Frontal cortex (tissue), 3 donors: ENCODE measurements at regions not wholly inside any gene's neighbourhood (a gene's known extent, or its start where the extent isn't known, plus 50 kb on each side); places are given as distances from the start of the nearest gene placed in this dataset.
"Not testable (repeated sequence)": the region's sequence is repeated elsewhere in the genome, so short reads cannot be mapped to it uniquely, and the experiment has no call there.

Experiments used
- DNase-seq, 2 donors: peaks; one replicate each; pipeline ENCODE4 v3.0.0; 2012; ENCODE audit warnings: low spot score in 2 of 2
- FAIRE-seq: peaks from 2 replicates; lab custom pipeline; 2012; peaks lifted over from hg19 to GRCh38; lab: Jason Lieb, UNC
- donor health status: control.
- donor health status: control.
- donor health status: control.

DNA sequence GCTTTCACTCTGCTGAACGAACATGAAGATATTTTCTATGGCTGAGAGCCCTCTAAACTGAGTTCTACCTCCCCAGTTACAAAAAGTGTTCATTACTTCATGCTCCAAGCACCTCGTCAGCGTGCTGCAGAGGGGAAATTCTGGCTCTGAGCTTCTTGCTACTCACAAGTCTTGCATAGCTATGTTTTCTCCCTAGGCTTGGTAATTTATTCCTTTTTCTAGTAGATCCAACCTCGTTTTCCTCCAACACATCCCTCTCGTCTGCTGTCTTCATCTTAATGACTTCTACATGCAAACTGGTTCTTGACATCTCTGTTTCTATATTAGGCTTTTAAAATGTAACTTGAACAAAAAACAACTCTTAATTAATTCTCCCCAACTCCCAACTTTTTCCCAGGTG, 1034.5 kb downstream of the REEP3 start:
- DNase-seq (no peak), FAIRE-seq (no peak)

DNA sequence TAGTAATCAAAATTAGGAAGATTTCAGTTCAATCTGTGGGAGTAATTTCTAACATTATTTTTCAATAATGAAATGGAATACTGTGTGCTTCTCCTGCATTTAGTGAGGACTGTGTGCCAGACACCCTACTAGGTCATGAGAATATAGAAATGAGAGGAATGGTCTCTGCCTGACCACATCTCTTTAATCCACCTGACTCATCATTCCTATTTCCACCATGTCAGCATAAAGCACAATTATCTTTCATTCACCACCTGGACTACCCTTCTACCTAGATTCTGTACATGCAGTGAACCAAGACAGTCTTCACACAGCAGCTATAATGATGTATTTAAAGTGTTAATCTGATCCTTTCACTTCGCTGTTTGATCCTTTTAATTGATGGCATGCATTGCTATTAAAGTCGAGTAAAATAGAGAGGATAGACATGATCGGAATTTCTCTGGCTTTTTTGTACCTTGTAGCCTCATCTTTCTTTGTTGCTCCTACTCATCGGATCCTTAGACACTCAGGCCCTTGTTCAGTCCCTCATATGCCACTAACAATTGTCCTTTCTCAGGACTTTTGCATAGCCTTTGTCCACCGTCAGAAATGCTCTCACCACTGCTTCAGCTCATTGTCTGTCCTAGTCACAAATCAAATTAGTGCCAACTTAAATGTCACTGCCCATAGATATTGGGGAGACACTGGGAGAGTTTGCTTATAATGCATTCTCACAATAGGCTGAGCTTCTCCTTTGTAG, 1037.1 kb downstream of the REEP3 start:
- FAIRE-seq = peak; percentile 76
- DNase-seq = peak in 1 of 2 donors; percentile 26

DNA sequence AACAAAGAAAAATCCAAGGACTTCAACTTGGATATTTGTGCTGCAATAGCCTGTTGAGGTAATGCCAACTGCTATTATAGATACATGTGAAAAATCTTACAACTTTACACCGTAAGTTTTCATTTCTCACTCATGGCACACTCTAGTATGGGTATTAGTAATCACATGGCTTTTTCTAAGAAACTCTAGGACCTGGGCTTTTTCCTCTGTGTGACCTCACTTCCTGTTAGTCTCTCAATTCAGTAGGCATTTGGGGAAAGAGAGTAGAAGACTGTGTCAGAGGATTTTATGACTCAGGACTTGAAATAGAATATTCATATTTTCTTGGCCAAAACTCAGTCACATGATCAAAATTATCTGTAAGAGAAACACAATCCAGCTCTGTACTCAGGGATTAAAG, 1049.9 kb downstream of the REEP3 start:
- DNase-seq (no peak), FAIRE-seq (no peak)

DNA sequence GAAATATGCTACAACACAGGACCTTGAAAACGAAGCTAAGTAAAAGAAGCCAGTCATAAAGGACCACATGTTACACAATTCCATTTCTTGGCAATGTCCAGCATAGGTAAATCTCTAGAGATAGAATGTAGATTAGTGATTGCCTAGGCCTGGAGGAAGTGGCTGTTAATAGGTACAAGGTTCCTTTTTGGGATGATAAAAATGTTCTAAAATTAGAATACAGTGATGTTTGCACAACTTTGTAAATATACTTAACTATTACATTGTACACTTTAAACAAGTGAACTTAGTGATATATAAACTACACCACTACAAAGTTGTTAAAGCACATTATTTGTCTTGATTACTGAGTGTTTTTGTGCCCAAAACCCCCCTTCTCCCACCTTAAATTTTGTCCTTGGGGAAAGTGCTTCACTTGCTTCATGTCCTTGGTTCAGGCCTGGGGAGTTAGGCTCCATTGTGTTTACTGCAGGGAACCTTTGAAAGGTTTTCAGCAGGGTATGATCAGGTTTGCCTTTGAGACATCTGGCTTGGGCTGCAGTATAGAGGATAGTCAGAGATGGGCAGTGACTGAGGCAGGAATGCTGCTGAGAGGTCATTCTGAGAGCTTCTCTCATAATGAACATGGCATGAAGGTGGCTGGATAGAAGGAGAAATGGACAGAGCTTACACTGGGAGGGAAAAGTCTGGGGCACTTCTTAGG, 1052.6 kb downstream of the REEP3 start:
- DNase-seq (no peak), FAIRE-seq (no peak)

DNA sequence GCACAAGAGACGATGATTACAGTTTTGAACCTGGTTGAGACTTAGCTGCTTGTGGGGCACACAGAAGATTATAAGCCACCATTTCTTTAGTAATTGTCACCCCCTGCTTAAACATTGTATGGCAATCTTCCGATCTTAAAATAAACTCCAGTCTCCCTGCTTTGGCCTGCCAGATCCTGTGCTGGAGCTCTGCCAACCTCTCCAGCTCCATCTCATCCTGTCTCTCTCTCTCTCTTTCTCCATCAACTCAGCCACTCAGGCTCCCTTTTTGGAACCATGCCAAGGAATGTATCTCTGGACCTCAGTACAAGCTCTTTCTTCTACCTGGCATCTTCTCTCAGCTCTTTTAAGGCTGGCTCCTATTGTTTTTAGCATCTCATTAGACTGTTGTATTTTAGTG, 1053.2 kb downstream of the REEP3 start:
- no peak for FAIRE-seq
- no peak for DNase-seq

DNA sequence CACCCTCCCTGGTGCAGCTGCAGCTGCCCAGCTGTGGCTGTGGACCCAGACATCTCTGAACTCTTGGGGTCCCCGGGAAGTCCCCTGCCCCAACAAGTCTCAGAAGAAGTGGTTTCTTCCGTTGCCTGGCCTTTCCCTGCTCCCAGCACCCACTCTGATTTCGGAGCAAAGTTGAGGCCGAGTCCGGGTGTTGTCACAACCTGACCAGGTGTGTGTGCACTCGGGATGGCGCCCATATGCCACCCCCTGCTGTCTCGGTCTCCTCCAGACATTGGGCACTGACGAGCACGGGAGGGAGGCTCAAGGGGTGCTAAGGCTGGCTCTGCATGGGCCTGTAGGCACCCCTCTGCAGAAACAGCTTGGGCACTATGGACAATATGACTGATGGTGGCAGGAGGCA, 1055.3 kb downstream of the REEP3 start:
- DNase-seq (no peak), FAIRE-seq (no peak)

DNA sequence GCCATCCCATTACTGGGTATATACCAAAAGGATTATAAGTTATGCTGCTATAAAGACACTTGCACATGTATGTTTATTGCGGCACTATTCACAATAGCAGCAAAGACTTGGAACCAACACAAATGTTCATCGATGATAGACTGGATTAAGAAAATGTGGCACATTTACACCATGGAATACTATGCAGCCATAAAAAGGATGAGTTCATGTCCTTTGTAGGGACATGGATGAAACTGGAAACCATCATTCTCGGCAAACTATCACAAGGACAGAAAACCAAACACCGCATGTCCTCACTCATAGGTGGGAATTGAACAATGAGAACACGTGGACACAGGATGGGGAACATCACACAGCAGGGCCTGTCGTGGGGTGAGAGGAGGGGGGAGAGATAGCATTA, 1057.6 kb downstream of the REEP3 start:
- not testable (repeated sequence) for FAIRE-seq

DNA sequence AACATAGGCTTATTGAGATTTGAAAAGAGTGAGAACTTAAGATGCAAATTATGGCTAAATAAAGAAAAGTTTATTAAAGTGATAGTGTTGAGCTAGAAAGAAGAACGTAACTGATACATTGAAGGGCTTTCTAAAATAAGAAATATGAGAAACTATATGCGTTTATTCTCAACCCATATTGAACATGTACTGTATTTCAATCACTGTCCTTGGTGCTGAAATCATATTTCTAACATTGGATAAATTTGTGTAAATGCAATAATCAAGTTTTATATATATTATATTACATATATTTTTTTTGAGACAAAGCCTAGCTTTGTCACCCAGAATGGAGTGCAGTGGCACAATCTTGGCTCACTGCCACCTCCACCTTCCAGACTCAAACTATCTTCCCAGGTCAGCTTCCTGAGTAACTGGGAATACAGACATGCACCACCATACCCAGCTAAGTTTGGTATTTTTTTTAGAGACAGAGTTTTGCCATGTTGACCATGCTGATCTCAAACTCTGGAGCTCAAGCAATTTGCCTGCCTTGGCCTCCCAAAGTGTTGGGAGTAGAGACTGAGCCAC, 1065.8 kb downstream of the REEP3 start:
- FAIRE-seq = no peak

More for the DNA sequence above, 1057.6 kb downstream of the REEP3 start:
- not testable (repeated sequence) for DNase-seq

DNA sequence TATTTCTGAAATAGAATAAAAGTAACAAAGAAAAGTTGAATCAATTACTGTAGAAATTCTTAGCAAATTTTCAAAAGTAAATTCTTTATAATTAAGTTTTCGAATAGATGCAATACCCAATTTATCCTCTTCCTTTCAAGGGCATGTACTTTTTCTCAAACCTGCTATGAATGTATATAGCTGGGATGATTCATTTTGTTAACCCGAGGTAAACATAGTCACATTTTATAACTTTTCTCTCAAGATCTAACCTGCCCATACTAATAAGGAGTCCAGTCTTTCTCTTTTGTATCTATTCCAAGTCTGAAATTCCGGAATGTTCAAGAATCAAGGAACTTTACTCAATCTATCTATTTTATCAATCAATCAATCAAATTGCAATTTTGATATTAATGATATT, 1072.9 kb downstream of the REEP3 start:
- DNase-seq = no peak
- FAIRE-seq = peak; percentile 26

More for the DNA sequence above, 1065.8 kb downstream of the REEP3 start:
- no peak for DNase-seq

DNA sequence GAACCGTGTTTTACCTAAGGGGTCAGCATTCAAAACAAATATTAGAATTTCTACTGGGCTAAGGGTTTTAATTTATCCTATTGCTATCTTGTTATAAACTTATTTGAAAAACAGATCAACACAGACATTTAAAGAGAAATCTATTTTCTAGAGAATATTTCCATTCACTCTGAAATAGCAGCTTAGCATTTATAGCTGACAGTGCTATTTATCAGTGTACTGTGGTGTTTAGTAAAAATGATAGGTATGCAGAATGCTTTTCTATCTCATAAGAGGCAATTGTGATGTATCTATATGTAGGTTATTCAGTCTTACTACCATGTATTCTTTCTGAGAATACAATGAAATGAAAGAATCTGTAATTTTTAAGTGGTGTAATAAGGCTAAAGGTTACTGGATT, 1077.4 kb downstream of the REEP3 start:
- no peak for FAIRE-seq

DNA sequence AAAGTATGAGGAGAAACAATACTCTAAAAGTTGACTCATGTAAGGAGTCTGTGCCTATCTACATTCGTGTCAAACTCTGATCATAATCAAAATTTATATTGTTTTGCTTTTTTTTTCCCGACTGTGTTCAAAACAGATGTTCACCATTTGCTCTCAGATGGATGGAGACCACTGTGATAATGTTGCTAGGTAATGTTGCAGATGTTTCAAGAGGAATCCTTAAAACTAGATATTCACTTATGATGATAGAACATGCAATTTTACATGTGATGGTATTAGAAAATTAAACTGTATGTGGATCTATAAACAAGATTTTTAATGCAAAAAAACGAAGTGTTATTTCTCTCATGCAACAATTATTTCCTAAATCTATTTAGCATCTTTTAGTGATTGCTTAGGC, 1080.1 kb downstream of the REEP3 start:
- DNase-seq (no peak), FAIRE-seq (no peak)

More for the DNA sequence above, 1077.4 kb downstream of the REEP3 start:
- no peak for DNase-seq

DNA sequence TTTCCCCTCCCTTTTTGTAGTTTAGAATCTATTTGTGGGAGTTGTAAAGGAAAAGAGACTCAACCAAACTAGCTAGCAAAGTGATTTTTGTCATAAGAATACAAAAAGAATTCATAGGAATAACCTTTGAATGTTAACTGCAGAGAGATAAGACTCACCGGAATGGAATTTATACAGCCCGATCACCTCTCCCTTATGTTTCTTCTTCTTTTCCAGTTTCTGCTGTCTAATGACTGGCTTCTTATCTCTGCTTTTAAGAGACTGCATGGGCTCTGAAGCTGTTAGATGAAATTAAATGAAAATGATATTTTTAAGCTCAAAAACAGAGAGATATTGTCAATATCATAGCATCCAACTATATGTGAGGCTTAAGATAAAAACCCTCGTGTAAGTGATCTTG, 1095.9 kb downstream of the REEP3 start:
- DNase-seq = no peak
- FAIRE-seq = no peak

DNA sequence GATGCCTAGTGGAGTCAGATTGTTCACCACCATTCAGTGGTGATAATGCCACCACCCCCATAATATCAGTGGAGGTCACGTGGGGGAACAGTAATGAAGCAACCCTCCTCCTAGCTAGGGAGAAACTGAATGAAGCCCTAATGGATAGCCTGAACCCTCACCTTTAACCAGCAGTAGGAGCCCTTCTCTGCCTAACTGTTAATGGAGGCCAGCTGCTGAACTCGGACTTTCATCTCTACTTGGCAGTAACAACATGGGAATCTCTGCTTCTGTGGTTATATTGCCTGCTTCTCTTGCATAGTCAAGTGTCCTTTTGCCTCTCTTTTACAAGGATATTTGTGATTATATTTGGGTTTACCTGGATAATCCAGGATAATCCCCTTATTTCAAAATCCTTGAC, 1097.9 kb downstream of the REEP3 start:
- DNase-seq (no peak), FAIRE-seq (no peak)

DNA sequence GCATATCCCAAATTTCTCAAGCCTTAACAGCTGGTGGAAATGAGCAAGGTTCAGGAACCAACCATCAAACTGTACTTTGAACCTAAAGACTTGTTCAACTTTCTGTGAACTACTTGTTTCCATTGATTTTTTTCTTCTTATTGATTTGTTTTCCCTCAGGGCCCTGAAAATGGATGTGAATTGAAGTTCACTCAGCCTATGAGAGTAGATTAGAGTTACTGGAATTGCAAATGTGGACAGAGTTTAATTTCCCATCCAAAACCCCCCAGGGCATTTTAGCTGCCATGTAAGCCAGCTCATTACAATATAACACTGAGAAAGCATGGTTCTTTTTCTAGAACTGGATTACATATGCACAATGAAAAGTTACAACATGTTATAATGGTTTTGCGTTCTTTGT, 1105.7 kb downstream of the REEP3 start:
- DNase-seq (no peak), FAIRE-seq (no peak)

DNA sequence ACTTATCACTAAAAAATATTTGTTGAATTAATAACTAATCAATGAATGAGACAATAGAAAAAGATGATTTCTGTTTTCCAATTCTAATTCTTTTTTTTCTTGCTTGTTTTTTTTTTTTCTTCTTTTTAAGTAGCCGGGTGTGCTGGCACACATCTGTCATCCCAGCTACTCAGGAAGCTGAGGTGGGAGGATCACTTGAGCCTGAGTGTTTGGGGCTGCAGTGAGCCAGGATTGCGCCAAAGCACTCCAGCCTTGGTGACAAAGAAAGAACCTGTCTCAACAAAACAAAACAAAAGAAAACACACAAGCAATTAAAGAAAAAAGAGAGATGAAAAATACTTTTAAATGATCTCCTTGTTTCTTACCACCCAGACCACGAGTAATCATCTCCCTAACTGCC, 1109.3 kb downstream of the REEP3 start:
- FAIRE-seq = no peak
- DNase-seq = no peak

DNA sequence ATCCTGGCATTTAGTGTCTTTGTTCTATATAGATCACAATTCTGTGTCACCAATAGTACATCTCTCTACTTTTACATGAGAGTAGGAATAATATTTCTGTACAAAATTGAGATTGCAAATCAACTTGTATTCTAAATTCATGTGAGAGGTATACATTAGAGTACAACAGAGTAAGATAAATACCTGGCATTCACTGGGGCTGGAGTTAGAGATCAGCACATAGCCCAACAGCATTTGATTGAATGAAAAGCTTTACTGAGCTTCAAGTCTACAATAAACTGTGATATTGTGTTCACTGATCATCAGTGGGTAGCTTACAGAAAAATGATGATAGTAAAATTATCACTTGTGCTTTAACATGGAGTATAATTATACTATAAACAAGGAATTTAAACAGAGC, 1114.7 kb downstream of the REEP3 start:
- DNase-seq (no peak), FAIRE-seq (no peak)

DNA sequence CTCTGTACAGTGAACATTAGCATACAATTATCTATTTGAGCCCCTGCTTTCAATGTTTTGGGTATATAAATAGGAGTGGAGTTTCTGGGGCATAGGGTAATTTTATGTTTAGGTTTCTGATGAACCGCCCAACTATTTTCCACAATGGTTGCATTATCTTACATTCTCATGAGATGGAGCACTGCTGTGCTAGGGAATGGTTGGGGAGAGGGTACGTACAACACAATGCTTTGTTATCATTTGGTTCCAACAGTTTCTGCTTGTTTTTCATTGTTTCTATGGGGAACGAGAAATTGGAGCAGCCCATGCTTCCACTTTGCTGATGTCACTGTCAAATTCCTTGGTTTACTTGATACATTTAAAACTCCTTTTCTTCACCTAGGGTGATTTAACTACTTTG, 1115.3 kb downstream of the REEP3 start:
- FAIRE-seq = peak; percentile 80
- no peak for DNase-seq

DNA sequence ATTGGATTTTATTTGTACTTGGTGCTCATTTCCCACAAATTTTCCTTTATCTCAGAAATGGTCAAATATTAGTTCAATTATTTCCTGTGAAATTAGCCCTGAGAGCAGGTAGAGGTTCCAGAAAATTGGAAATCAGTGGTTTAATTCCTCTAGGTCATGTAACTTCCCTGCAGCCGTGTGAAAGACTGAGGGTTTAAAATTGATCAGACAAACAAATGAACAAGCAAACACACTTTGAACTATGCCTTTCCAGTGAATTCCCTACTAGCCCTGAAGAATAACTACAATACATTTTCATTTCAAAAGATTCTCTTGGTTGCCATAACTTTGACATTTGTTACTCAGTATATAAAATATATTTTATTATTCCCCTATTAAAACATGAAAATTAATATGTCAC, 1116.7 kb downstream of the REEP3 start:
- no peak for FAIRE-seq
- no peak for DNase-seq

DNA sequence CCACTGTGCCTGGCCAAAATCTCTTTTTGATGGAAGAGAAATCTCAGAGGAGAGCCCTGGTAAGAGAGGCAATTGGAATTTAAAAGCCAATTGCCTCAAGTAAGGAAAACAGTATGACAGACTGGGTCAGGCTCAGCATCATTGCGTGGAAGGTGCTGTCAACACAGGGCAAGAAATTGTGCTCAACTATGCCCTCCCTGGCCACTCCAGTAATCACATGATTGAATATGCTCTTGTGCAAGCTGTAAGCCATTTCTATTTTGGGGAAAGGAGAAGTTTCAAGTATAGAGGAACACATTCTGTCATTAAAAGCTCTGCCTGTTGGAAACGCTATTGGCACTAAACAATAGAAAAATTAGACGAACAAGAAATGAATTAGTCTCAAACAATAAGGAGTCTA, 1127.7 kb downstream of the REEP3 start:
- no peak for DNase-seq
- no peak for FAIRE-seq

DNA sequence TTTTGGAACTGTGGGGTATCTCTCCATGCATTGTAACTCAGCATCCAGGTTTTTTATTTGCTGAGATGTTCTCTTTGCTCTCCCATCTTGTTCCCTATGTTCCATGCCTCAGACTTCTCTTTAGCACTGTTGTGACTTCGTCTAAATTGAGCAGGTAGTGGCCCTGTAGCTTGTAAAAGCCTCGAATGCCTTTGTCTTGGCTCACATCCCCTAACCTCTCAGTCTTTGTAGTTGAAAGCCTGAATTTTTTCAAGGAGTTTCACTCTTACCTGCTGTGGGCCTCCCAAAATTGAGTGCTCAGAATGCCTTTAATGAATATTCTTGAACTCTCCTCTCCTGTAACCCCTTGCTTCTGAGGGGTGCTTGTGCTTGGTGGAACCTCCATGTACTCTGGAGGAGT, 1137.3 kb downstream of the REEP3 start:
- FAIRE-seq (no peak), DNase-seq (no peak)

DNA sequence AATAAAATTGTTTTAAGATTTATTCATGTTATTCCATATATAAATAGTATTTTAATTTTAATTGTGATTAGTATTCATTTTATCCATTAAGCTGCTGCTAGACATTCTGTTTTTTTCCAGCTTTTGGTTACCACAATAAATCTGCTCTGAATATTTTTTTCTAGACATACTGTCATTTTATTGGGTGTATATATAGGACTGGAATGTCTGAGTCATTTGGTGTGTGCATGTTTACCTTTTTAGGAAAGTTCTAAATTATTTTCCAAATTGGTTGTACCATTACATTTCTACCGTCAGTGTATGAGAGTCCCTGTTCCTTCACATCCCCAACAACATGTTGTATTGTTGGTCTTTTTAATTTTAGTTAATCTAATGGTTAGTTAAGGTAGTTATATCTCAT, 1138.1 kb downstream of the REEP3 start:
- FAIRE-seq (no peak), DNase-seq (no peak)
